ENCODE measurements at regions not wholly inside any gene's neighbourhood (a gene's known extent, or its start where the extent isn't known, plus 50 kb on each side); places are given as distances from the start of the nearest gene placed in this dataset.

- TF ChIP-seq CTCF (conservative IDR thresholded peaks at IDR 0.05): no peak
- H3K27ac ChIP-seq (ENCODE audit: low read depth, low read length): no peak overlapping the region
- DNase-seq: no peak
- Mint-ChIP-seq H3K36me3 (ENCODE audit: low read depth) (no peaks in the 10 kb centered on the region), H3K27ac (no peak overlapping the region), H3K4me1 (no peaks in the 10 kb centered on the region), H3K9me3 (no peaks in the 10 kb centered on the region), H3K4me3 (no peak overlapping the region), H3K27me3 (ENCODE audit: insufficient read depth) (no peaks in the 10 kb centered on the region)
- H3K4me1 ChIP-seq (ENCODE audit: control insufficient read depth, insufficient read depth, low read length): no peaks in the 10 kb centered on the region
- no peak overlapping the region for H3K4me3 ChIP-seq (ENCODE audit: low read length)
- no peaks in the 10 kb centered on the region for H3K36me3 ChIP-seq (ENCODE audit: control insufficient read depth, insufficient read depth, low read length)
- no peak overlapping the region for H3K9ac ChIP-seq (ENCODE audit: extremely low read depth, low read length, poor library complexity, severe bottlenecking)
- no peaks in the 10 kb centered on the region for H3K9me3 ChIP-seq (ENCODE audit: control insufficient read depth, low read length)
- no peaks in the 10 kb centered on the region for H3K27me3 ChIP-seq (ENCODE audit: control insufficient read depth, insufficient read depth, low read length, poor library complexity, severe bottlenecking)
- 96 to 100% methylated on average over 2 of the region's 2 CpGs for WGBS, 2 experiments (ENCODE audit: insufficient coverage in 1 of 2, insufficient read length in 1 of 2)
Measured at GRCh38 chr4:171573181-171573580, 240.0 kb upstream of the GALNTL6 start.

- H3K4me1 ChIP-seq (ENCODE audit: control insufficient read depth, insufficient read depth, low read length): no peaks in the 10 kb centered on the region
- TF ChIP-seq CTCF (conservative IDR thresholded peaks at IDR 0.05): no peak
- WGBS, 2 experiments (ENCODE audit: insufficient coverage in 1 of 2, insufficient read length in 1 of 2): 81 to 87% methylated on average over 4 to 5 of the region's 5 CpGs
- no peaks in the 10 kb centered on the region for H3K27me3 ChIP-seq (ENCODE audit: control insufficient read depth, insufficient read depth, low read length, poor library complexity, severe bottlenecking)
- no peak for DNase-seq
- H3K27ac ChIP-seq (ENCODE audit: low read depth, low read length): no peak overlapping the region
- no peak overlapping the region for H3K4me3 ChIP-seq (ENCODE audit: low read length)
- Mint-ChIP-seq H3K27me3 (ENCODE audit: insufficient read depth) (no peaks in the 10 kb centered on the region), H3K9me3 (no peaks in the 10 kb centered on the region), H3K4me1 (peaks cover 2% of the 10 kb centered on the region), H3K27ac (no peak overlapping the region), H3K36me3 (ENCODE audit: low read depth) (no peaks in the 10 kb centered on the region), H3K4me3 (no peak overlapping the region)
- no peak overlapping the region for H3K9ac ChIP-seq (ENCODE audit: extremely low read depth, low read length, poor library complexity, severe bottlenecking)
- no peaks in the 10 kb centered on the region for H3K36me3 ChIP-seq (ENCODE audit: control insufficient read depth, insufficient read depth, low read length)
- H3K9me3 ChIP-seq (ENCODE audit: control insufficient read depth, low read length): no peaks in the 10 kb centered on the region
Measured at GRCh38 chr4:171565130-171565788, 247.9 kb upstream of the GALNTL6 start.

GRCh38 chr4:171561419-171561818 lies 251.8 kb upstream of the GALNTL6 start:
- Histone ChIP-seq H3K4me1 (ENCODE audit: control insufficient read depth, insufficient read depth, low read length) (no peaks in the 10 kb centered on the region), H3K27me3 (ENCODE audit: control insufficient read depth, insufficient read depth, low read length, poor library complexity, severe bottlenecking) (no peaks in the 10 kb centered on the region), H3K9me3 (ENCODE audit: control insufficient read depth, low read length) (no peaks in the 10 kb centered on the region), H3K27ac (ENCODE audit: low read depth, low read length) (no peak overlapping the region), H3K4me3 (ENCODE audit: low read length) (no peak overlapping the region), H3K9ac (ENCODE audit: extremely low read depth, low read length, poor library complexity, severe bottlenecking) (no peak overlapping the region), H3K36me3 (ENCODE audit: control insufficient read depth, insufficient read depth, low read length) (no peaks in the 10 kb centered on the region)
- no peak for TF ChIP-seq CTCF (conservative IDR thresholded peaks at IDR 0.05)
- Mint-ChIP-seq H3K36me3 (ENCODE audit: low read depth) (no peaks in the 10 kb centered on the region), H3K4me1 (peaks cover 2% of the 10 kb centered on the region), H3K27ac (no peak overlapping the region), H3K27me3 (ENCODE audit: insufficient read depth) (no peaks in the 10 kb centered on the region), H3K4me3 (no peak overlapping the region), H3K9me3 (peaks cover 3% of the 10 kb centered on the region)
- DNase-seq: no peak
- WGBS, 2 experiments (ENCODE audit: insufficient coverage in 1 of 2, insufficient read length in 1 of 2): 75% methylated on average over 1 of the region's 1 CpG; no CpG with 5 or more reads in 1 of the 2 experiments
